Aorta (tissue), 5 donors: ENCODE measurements at regions not wholly inside any gene's neighbourhood (a gene's known extent, or its start where the extent isn't known, plus 50 kb on each side); places are given as distances from the start of the nearest gene placed in this dataset.

Source experiments
- ATAC-seq: fragments of 200-7000 bp; cut with Tn5 transposase; one replicate; pipeline ENCODE4 v1.9.1; 2022; ENCODE audit warnings: moderate library complexity; ENCODE audit not compliant: low FRiP score
- DNase-seq, 2 donors: peaks; one replicate each; pipeline ENCODE4 v3.0.0-alpha.2; 2020
- H3K27ac ChIP-seq, 2 donors: one replicate each; pipeline ENCODE4 v1.5.1; 2013; ENCODE audit warnings: low read length in 2 of 2, mild to moderate bottlenecking in 2 of 2, moderate library complexity in 2 of 2, control low read depth in 1 of 2, inconsistent platforms in 1 of 2, low read depth in 1 of 2
- H3K27me3 ChIP-seq, 2 donors: one replicate each; pipeline ENCODE4 v1.6.1; 2013; ENCODE audit warnings: control low read depth in 1 of 2, low read length in 1 of 2, mild to moderate bottlenecking in 1 of 2, moderate library complexity in 1 of 2; ENCODE audit not compliant: insufficient read depth in 2 of 2, control insufficient read depth in 1 of 2
- H3K36me3 ChIP-seq, 2 donors: one replicate each; pipeline ENCODE4 v1.6.1; 2013; ENCODE audit warnings: control low read depth in 1 of 2, low read length in 1 of 2, mild to moderate bottlenecking in 1 of 2; ENCODE audit not compliant: insufficient read depth in 2 of 2, control insufficient read depth in 1 of 2
- H3K4me1 ChIP-seq, 2 donors: one replicate each; pipeline ENCODE4 v1.6.1; 2013; ENCODE audit warnings: low read length in 2 of 2, control low read depth in 1 of 2, mild to moderate bottlenecking in 1 of 2, moderate library complexity in 1 of 2; ENCODE audit not compliant: insufficient read depth in 2 of 2, control insufficient read depth in 1 of 2
- H3K4me3 ChIP-seq, 2 donors: one replicate each; pipeline ENCODE4 v1.5.1; 2013; ENCODE audit warnings: low read length in 2 of 2, control low read depth in 1 of 2, mild to moderate bottlenecking in 1 of 2
- H3K9me3 ChIP-seq: one replicate; pipeline ENCODE4 v1.6.1; 2013; ENCODE audit warnings: mild to moderate bottlenecking, low read length; ENCODE audit not compliant: control insufficient read depth
- WGBS, 2 donors: extraction: QIAGEN DNeasy Blood & Tissue Kit; methylation state at CpG; one replicate each; pipeline ENCODE4 v1.1.7; 2013; 5-methylcytosine and 5-hydroxymethylcytosine counted together
- intact Hi-C, 2 donors: fragments of 100-400 bp; cut with DNase I; formaldehyde crosslinking; loops; one replicate each; pipeline versions ENCODE4 v1.14.2 to v1.15.0; 2022
- donor health status: healthy with polysubstance abuse.
- donor health status: Bipolar disorder and iron deficiency.
- donor health status: DM: no; HTN: no; CAD: no.
- donor health status: DM: no; HTN: no; CAD: no.
- donor health status: DM: yes; HTN: yes; CAD: no.

DNA sequence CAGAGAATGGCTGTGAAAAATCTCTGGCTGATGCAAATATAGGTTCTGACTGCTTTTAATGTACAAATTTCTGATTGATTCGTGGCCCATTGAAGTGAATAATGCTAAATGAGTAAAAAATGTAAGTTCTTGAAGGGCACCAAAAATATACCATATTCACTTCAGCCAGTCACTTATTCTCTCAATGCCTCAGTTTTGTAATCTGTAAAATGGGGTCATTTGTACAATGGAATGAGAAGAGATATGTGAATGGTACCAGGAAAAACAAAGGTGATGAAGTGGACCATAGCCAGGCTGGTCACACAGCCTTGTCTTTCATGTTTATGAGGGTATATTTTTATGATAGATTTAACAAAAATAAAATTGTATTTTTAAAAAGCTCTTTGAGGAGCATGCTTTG lies 441.2 kb upstream of the NR3C2 start:
- Histone ChIP-seq H3K4me1 (no peaks in the 10 kb centered on the region), H3K27me3 (no peaks in the 10 kb centered on the region), H3K36me3 (no peaks in the 10 kb centered on the region), H3K4me3 (no peak overlapping the region), H3K9me3 (no peaks in the 10 kb centered on the region), H3K27ac (no peak overlapping the region)
- DNase-seq (no peak), ATAC-seq (no peak)
- intact Hi-C loops, result no loop called here
- 80 to 87% methylated on average over 1 of the region's 1 CpG for WGBS, 2 donors

DNA sequence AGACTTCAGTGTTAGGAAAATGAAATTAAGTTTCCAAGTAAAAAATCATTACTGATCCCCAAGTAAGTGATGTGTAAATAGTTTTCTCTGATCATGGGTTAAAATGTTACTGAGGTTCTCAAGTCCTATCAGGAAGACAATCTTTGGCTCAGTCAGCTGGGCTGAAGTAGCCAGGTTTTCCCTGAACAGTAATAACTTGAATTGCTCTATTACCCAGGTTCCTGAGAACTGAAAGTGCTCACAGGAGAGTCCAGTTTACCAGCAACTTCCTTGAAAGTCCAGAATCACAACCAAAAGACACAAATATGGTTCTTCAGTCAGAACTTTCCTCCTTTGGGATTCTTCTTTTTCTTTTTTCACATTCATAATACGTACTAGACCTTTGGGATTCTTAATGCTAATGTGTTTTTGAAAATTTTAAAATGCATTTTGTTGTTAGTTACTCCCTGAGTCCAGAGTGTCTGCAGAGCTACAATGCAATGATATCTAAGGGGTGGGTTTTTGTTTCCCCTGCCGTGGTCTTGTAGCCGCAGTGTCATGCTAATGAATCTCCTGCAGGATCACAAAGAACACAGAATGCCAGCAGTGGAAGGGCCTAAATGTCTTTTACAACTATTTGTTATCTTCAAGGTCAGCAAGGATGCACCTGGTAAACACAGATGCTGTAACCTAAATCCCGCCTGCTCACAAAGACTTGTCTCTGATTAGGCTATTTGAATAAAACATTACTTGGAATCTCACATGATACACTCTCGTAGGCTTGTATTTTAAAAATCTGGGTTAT lies 439.8 kb upstream of the NR3C2 start:
- intact Hi-C loops, result no loop called here
- H3K36me3 ChIP-seq, result no peaks in the 10 kb centered on the region
- no peak overlapping the region for H3K4me3 ChIP-seq
- no peaks in the 10 kb centered on the region for H3K9me3 ChIP-seq
- DNase-seq (no peak), ATAC-seq (no peak)
- H3K27ac ChIP-seq, result no peak overlapping the region
- no peaks in the 10 kb centered on the region for H3K4me1 ChIP-seq
- 63 to 67% methylated on average over 5 of the region's 5 CpGs for WGBS, 2 donors
- no peaks in the 10 kb centered on the region for H3K27me3 ChIP-seq

DNA sequence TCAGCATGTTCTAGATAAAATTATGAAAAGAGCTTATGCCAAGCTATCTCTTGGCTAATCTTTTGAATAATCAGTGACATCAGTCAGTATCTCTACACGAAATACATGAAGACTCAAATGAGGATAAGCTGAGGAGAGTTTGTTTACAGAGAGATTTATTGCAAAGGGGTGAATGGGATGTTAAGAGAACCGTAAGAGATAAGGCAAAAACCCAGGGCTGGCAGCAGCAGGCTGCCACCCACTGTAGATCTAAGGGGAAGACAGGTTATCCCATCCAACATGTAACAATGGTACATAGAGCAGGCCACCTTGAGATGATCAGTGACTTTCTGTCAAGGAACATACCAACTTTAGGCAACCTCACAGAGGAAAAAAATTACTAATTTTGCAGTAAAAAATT lies 432.1 kb upstream of the NR3C2 start:
- Histone ChIP-seq H3K27ac (no peak overlapping the region), H3K4me1 (no peaks in the 10 kb centered on the region), H3K9me3 (no peaks in the 10 kb centered on the region), H3K36me3 (no peaks in the 10 kb centered on the region), H3K27me3 (no peaks in the 10 kb centered on the region), H3K4me3 (no peak overlapping the region)
- intact Hi-C loops, result no loop called here
- DNase-seq (no peak), ATAC-seq (no peak)
- 29 to 32% methylated on average over 2 of the region's 2 CpGs for WGBS, 2 donors

DNA sequence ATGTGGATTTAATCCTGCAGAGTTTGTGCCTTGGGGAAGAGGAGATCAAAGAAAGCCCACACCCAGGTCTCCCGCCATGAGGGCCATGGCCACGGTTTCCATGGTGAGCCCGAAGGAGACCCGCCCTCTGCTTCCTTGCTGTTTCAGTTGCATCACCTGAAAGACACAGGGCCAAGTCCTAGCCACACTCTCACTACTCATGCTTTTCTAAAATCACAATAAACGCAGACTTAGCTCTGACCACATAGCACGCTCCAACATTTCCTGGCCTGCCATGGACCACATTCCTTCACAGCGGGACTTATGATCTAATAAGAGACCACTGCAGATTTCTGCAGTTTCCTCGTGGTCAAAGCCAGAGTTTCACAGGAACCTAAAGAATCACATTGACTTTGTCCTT lies 426.0 kb upstream of the NR3C2 start:
- Histone ChIP-seq H3K36me3 (no peaks in the 10 kb centered on the region), H3K9me3 (no peaks in the 10 kb centered on the region), H3K4me1 (no peaks in the 10 kb centered on the region), H3K27me3 (no peaks in the 10 kb centered on the region), H3K4me3 (no peak overlapping the region), H3K27ac (no peak overlapping the region)
- DNase-seq (no peak), ATAC-seq (no peak)
- WGBS, 2 donors, result 69 to 70% methylated on average over 8 of the region's 8 CpGs
- intact Hi-C loops, result no loop called here

DNA sequence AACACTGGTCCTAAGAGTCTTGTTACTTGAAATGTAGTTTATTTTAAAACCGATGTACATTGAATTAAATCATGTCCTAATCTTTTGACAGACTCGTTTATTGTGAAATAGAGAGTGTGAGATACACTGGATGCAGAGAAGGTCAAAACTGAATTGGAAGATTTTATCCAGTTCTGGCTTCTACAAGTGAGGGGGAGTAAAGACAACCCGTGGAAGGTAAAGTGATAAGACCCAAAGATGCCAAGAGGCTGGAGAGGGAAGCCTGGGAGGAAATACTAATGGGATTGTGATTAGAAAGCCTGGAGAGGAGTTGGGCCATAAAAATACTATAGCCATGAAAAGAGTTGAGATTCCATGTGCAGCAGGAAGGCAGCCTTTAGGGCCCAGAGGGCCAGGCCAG lies 424.5 kb upstream of the NR3C2 start:
- no peak for ATAC-seq
- no peak overlapping the region for H3K27ac ChIP-seq
- no peaks in the 10 kb centered on the region for H3K36me3 ChIP-seq
- H3K4me3 ChIP-seq, result no peak overlapping the region
- WGBS, 2 donors, result 57% methylated on average over 3 of the region's 3 CpGs
- no peaks in the 10 kb centered on the region for H3K27me3 ChIP-seq
- no peaks in the 10 kb centered on the region for H3K9me3 ChIP-seq
- DNase-seq, result no peak
- intact Hi-C loops, result no loop called here
- no peaks in the 10 kb centered on the region for H3K4me1 ChIP-seq

DNA sequence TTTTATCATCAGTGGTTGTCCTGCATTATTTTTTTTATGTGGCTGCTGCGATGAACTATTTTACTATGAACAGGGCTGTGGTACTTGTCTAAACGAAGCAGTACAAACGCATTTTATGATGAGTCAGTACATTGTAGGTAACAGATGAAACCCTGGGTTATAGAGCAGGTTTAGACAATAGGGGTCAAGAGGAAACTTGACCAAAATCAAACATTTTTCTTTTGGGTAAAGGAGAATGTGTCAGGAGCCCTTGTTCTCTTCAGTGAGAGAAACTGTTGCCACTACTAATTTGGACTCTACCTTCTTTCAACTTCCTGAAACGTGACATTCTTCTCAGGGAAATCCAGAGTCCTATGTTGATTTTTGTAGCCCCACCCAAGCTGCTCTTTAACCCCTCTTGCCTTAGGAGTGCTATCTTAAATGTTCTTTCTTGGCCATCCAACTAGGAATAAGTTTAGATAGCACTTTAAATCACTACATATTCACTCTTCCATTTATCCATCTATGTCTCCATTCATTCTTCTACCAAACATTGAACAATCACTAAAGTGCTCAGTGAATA lies 415.8 kb upstream of the NR3C2 start:
- Histone ChIP-seq H3K27ac (no peak overlapping the region), H3K4me1 (no peaks in the 10 kb centered on the region), H3K9me3 (no peaks in the 10 kb centered on the region), H3K36me3 (no peaks in the 10 kb centered on the region), H3K4me3 (no peak overlapping the region), H3K27me3 (no peaks in the 10 kb centered on the region)
- no peak for ATAC-seq
- WGBS, 2 donors, result 52 to 60% methylated on average over 4 of the region's 4 CpGs
- no peak for DNase-seq
- intact Hi-C loops, result no loop called here

DNA sequence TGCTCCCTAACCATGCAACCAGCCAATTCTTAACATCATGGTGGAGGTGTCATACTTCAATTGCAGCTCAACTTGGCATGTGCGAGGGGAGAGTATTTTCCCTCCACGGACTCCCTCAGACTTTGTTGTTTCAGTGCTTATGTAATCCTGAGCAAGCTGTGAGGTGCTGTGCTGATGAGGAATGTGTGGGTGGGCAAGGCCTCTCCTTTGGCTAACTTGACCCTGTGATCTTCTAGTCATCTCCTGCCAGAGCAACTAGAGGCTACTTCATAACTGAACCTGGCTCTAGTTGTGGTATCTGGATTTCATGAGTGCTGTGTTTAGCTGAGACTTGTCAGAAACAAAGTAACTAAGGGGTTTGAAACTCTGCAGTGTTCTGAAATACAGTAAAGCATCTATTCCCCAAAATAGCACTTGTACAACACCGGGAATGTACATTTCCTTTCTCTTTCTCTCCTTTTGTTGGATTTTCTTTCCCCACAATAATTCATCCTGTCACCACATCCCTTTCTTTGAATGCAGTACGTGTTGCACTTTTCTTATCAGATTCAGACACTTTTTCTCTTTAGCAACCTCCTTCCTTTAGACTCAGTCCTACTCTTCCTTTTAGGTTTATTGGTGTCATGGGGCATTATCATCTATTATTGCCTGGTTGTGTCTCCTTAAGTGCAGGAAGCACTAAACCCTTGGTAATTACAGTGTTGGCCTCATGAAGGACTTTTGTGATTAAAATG lies 415.2 kb upstream of the NR3C2 start:
- H3K4me3 ChIP-seq, result no peak overlapping the region
- no peak for DNase-seq
- ATAC-seq, result no peak
- no peaks in the 10 kb centered on the region for H3K36me3 ChIP-seq
- 12 to 16% methylated on average over 4 of the region's 4 CpGs for WGBS, 2 donors
- no peaks in the 10 kb centered on the region for H3K4me1 ChIP-seq
- H3K27ac ChIP-seq, result no peak overlapping the region
- intact Hi-C loops, result no loop called here
- no peaks in the 10 kb centered on the region for H3K27me3 ChIP-seq
- no peaks in the 10 kb centered on the region for H3K9me3 ChIP-seq

DNA sequence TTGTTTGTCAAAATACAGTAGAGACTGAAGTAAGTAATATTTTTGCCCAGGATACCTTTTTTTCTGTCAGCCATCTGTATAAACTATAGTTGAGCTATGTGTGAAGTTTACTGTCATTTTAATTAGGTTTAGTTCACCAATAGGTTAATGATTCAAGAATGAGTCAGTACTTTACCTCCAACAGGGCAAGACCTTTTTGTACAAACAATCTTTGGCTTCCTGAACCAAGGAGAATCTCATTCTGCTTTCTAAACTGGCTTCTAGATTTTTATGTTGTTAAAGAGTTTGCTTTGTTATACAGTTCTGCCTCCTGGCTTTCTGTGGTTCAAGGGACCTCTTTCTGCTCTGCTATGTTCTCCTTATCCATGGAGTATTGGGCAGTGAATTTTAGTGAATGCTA lies 412.0 kb upstream of the NR3C2 start:
- H3K36me3 ChIP-seq, result no peaks in the 10 kb centered on the region
- intact Hi-C loops, result no loop called here
- no peaks in the 10 kb centered on the region for H3K4me1 ChIP-seq
- no peak overlapping the region for H3K4me3 ChIP-seq
- no peak overlapping the region for H3K27ac ChIP-seq
- H3K9me3 ChIP-seq, result no peaks in the 10 kb centered on the region
- H3K27me3 ChIP-seq, result no peaks in the 10 kb centered on the region
- no peak for DNase-seq
- no peak for ATAC-seq
